Activated CD8-positive, alpha-beta memory T cell treated with anti-CD3 and anti-CD28 coated beads for 48 hours (primary cell): ENCODE measurements at regions not wholly inside any gene's neighbourhood (a gene's known extent, or its start where the extent isn't known, plus 50 kb on each side); places are given as distances from the start of the nearest gene placed in this dataset.
A peak's percentile ranks its signal among the peaks of the same experiment; 100 is the strongest.

Experiments
- DNase-seq, 3 experiments: peaks; one replicate each; pipeline ENCODE4 v3.0.0-alpha.2; 2020; ENCODE audit warnings: low read depth in 2 of 3, low spot score in 2 of 3

GRCh38 chr6:112710710-112711109 lies 363.6 kb downstream of the RFPL4B start:
- DNase-seq, result no peak

- DNase-seq, result no peak
Observed at GRCh38 chr6:112713402-112713801, 366.3 kb downstream of the RFPL4B start.

GRCh38 chr6:112717401-112717800 lies 370.3 kb downstream of the RFPL4B start:
- no peak for DNase-seq

GRCh38 chr6:112717856-112718255 lies 370.7 kb downstream of the RFPL4B start:
- DNase-seq, result no peak

- no peak for DNase-seq
Observed at GRCh38 chr6:112725541-112726085, 378.5 kb downstream of the RFPL4B start.

GRCh38 chr6:112735129-112735528 lies 388.0 kb downstream of the RFPL4B start:
- no peak for DNase-seq

GRCh38 chr6:112739766-112740165 lies 392.6 kb downstream of the RFPL4B start:
- no peak for DNase-seq

DNA sequence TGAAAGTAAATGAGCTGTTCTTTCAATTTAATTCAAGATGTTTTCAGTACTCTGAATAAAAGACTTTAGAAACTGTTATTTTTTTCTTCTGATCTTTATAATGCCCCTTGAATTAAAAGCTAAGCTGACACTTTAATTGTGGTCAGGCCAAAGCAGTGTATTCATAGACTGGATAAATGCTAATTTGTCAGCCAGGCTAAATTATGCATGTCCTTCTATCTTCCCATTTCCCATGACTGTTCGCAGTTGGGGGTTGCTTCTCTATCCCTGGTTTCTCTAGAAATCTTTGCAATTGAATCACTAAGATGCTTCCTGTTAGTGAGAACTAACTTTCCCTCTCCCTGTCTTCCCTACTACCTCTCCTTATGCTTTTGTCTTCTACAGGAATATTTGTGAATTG lies 396.2 kb downstream of the RFPL4B start:
- DNase-seq, result no peak

- no peak for DNase-seq
Observed at GRCh38 chr6:112744827-112745226, 397.7 kb downstream of the RFPL4B start.

DNA sequence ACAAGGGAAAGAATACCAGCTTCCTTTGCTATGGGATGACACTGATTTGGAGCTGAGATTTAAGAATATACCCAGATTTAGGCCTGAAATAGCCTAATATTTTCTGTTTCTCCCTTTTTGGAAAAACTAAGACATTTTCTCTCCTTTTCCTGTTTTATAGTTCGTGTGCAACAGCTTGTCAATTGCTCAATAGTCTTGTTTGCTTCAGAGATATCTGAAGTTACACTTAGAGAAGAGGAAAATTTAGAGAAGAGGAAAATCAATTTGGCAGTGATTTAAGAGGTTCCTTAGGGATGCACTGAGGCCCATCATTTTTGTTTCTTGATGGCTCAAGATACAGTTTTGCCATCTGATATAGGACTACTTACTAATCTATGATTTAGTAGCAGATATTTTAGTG lies 398.6 kb downstream of the RFPL4B start:
- DNase-seq, result no peak

- no peak for DNase-seq
Observed at GRCh38 chr6:112749673-112750072, 402.5 kb downstream of the RFPL4B start.

DNA sequence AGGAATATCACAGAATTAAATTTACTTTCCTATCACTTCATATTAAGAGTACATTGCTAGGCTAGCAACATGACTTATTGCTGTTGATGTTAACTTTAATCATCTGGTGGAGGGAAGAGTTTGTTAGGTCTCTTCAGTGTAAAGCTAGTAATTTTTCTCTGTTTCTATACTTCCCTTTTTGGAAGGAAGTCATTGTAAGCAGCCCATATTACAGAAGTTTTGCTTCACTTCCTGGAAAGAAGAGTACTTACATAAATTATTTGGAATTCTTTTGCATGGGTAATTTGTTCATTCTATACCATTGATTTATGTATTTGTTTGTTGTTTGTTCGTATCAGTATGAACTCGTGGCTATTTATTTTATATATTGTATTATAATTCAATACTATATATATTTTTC lies 405.2 kb downstream of the RFPL4B start:
- DNase-seq, result no peak

- no peak for DNase-seq
Observed at GRCh38 chr6:112752791-112753190, 405.7 kb downstream of the RFPL4B start.

- DNase-seq, result no peak
Observed at GRCh38 chr6:112760831-112761230, 413.7 kb downstream of the RFPL4B start.

DNA sequence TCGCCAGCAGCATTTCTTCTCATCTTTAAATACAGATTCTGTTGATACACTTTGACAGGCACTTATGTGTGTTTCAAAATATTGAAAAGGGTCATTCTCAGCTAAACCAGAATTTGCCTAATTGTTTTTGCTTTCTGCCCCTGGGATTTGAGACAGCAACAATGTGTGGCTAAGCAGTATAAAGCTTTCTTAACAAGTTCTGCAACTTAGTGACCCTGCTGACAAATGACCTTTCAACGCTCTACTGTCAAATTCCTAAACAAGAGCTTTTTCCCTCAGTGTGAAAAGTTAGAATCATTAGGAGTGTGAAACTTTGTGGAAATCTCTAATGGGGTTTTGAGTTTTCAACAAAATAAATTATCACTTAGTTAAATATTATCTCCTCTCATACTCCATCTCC lies 414.6 kb downstream of the RFPL4B start:
- DNase-seq, result no peak

- no peak for DNase-seq
Observed at GRCh38 chr6:112764377-112764776, 417.2 kb downstream of the RFPL4B start.

DNA sequence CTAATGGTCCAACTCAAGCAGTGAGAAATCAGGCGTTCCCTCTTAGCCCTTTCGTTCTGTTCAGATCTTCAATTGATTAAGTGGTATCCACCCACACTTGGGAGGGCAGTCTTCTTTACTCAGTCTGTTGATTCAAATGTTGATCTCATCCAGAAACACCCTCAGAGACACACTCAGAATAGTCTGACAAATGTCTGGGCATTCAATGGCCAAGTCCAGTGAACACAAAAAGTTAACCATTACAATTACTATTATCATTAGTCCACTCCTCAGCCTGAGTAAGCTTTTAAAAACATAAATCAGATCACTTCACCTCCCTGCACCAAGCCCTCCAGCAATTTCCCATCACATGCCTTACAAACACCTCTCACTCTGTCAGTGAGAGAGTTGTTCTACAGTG lies 423.2 kb downstream of the RFPL4B start:
- no peak for DNase-seq

GRCh38 chr6:112773187-112773586 lies 426.1 kb downstream of the RFPL4B start:
- DNase-seq, result no peak

- no peak for DNase-seq
Observed at GRCh38 chr6:112774319-112774718, 427.2 kb downstream of the RFPL4B start.

DNA sequence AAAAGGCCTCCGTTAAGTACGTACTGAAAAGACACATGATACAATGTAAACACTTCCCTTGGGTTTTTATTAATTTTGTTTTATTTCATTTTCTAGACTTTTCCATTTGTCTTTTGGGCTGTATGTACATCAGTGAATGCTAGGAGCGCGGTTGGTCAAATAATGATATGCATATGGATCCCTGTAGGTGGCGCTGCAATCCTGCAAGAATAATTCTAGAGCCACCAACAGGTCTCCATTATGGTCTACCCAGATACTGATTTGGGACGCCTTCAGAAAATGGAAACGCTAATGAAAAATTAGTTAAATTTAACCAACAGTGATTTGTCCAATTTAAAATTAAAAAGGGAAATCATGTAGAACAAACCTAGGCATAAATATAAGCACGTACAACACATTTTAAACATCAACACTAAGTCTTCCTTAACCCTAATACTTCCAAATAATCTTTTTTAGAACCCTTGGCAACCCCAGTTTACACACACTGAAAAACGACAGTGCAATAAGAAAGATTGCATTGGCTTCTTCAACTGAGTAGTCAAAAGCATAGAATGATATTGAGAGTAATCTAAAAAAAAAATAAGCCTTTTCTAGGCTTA lies 433.5 kb downstream of the RFPL4B start:
- DNase-seq, result peak in 1 of 3 experiments; percentile 4

- no peak for DNase-seq
Observed at GRCh38 chr6:112781241-112781640, 434.1 kb downstream of the RFPL4B start.

- no peak for DNase-seq
Observed at GRCh38 chr6:112785408-112785807, 438.3 kb downstream of the RFPL4B start.

GRCh38 chr6:112786801-112787200 lies 439.7 kb downstream of the RFPL4B start:
- no peak for DNase-seq
